ENCODE measurements at regions not wholly inside any gene's neighbourhood (a gene's known extent, or its start where the extent isn't known, plus 50 kb on each side); places are given as distances from the start of the nearest gene placed in this dataset.

GRCh38 chr9:105023788-105024187 lies 95.8 kb upstream of the ABCA1 start:
- DNase-seq: no peak

GRCh38 chr9:105024529-105024928 lies 96.6 kb upstream of the ABCA1 start:
- no peak for DNase-seq

GRCh38 chr9:105026451-105026850 lies 98.5 kb upstream of the ABCA1 start:
- no peak for DNase-seq

GRCh38 chr9:105027084-105027483 lies 99.1 kb upstream of the ABCA1 start:
- DNase-seq: no peak

- no peak for DNase-seq
Observed at GRCh38 chr9:105030285-105030684, 102.3 kb upstream of the ABCA1 start.

GRCh38 chr9:105037139-105037538 lies 109.2 kb upstream of the ABCA1 start:
- no peak for DNase-seq

GRCh38 chr9:105038051-105038450 lies 110.1 kb upstream of the ABCA1 start:
- no peak for DNase-seq

- no peak for DNase-seq
Observed at GRCh38 chr9:105039175-105039799, 111.3 kb upstream of the ABCA1 start.

GRCh38 chr9:105043370-105043936 lies 115.5 kb upstream of the ABCA1 start:
- DNase-seq: no peak

- DNase-seq: no peak
Observed at GRCh38 chr9:105044518-105044917, 116.6 kb upstream of the ABCA1 start.

GRCh38 chr9:105046907-105047741 lies 119.2 kb upstream of the ABCA1 start:
- peak; percentile 26 for DNase-seq

GRCh38 chr9:105047742-105048041 lies 119.7 kb upstream of the ABCA1 start:
- no peak for DNase-seq

GRCh38 chr9:105048331-105048730 lies 120.4 kb upstream of the ABCA1 start:
- DNase-seq: no peak

GRCh38 chr9:105050296-105050695 lies 122.3 kb upstream of the ABCA1 start:
- no peak for DNase-seq

GRCh38 chr9:105051897-105052296 lies 123.9 kb upstream of the ABCA1 start:
- no peak for DNase-seq

GRCh38 chr9:105052346-105052745 lies 124.4 kb upstream of the ABCA1 start:
- no peak for DNase-seq

- DNase-seq: no peak
Observed at GRCh38 chr9:105053209-105053652, 125.3 kb upstream of the ABCA1 start.

- DNase-seq: no peak
Observed at GRCh38 chr9:105054491-105054890, 126.5 kb upstream of the ABCA1 start.

- DNase-seq: no peak
Observed at GRCh38 chr9:105055917-105056316, 128.0 kb upstream of the ABCA1 start.

- no peak for DNase-seq
Observed at GRCh38 chr9:105057551-105057950, 129.6 kb upstream of the ABCA1 start.

- DNase-seq: no peak
Observed at GRCh38 chr9:105059252-105059651, 131.3 kb upstream of the ABCA1 start.

- DNase-seq: peak; percentile 55
Observed at GRCh38 chr9:105062222-105062855, 134.4 kb upstream of the ABCA1 start.

GRCh38 chr9:105064248-105065097 lies 136.5 kb upstream of the ABCA1 start:
- peak; percentile 59 for DNase-seq
